SK-N-MC (cell line): ENCODE measurements at regions not wholly inside any gene's neighbourhood (a gene's known extent, or its start where the extent isn't known, plus 50 kb on each side); places are given as distances from the start of the nearest gene placed in this dataset.

Experiments
- DNase-seq: peaks from one replicate; pipeline ENCODE4 v3.0.0-alpha.2; 2011; ENCODE audit warnings: low read depth, low spot score
- H3K27ac ChIP-seq: fragments of 200-600 bp; sonication (generic); 2 replicates; pipeline ENCODE4 v1.5.1; 2016; ENCODE audit warnings: mixed run types
- H3K36me3 ChIP-seq: fragments of 200-600 bp; sonication (generic); 2 replicates; pipeline ENCODE4 v1.6.1; 2017; ENCODE audit warnings: antibody characterized with exemption, low read length, mixed read lengths; ENCODE audit not compliant: insufficient read depth
- H3K4me3 ChIP-seq: fragments of 200-600 bp; sonication (generic); 2 replicates; pipeline ENCODE4 v1.5.1; 2016
- H3K9ac ChIP-seq: fragments of 200-600 bp; sonication (generic); 2 replicates; pipeline ENCODE4 v1.8.0; 2017; ENCODE audit warnings: mixed run types, mixed read lengths; ENCODE audit not compliant: insufficient read length
- H3K9me3 ChIP-seq: fragments of 200-600 bp; sonication (generic); 2 replicates; pipeline ENCODE4 v1.6.1; 2017; ENCODE audit warnings: low read depth, mild to moderate bottlenecking, antibody characterized with exemption, low read length, moderate library complexity, mixed read lengths
- EZH2 ChIP-seq: fragments of 200-600 bp; sonication (generic); IDR thresholded peaks from one replicate; pipeline ENCODE4 v1.6.1; 2017; ENCODE audit warnings: antibody characterized with exemption
- FOXP2 ChIP-seq: optimal IDR thresholded peaks from 2 replicates; pipeline ENCODE3; 2011; ENCODE audit warnings: mild to moderate bottlenecking, moderate library complexity; ENCODE audit not compliant: insufficient read depth; ENCODE audit errors: extremely low read length, control extremely low read depth
- POLR2AphosphoS5 ChIP-seq: IDR thresholded peaks from 2 replicates; pipeline ENCODE4 v1.6.1; 2012; ENCODE audit warnings: mild to moderate bottlenecking, low read depth, low read length, borderline replicate concordance

GRCh38 chr3:73234354-73235014 lies 173.0 kb downstream of the EBLN2 start:
- H3K9ac ChIP-seq: no peak overlapping the region
- TF ChIP-seq FOXP2: no peak
- no peak for TF ChIP-seq POLR2AphosphoS5

GRCh38 chr3:73235768-73236167 lies 174.3 kb downstream of the EBLN2 start:
- no peak for TF ChIP-seq EZH2
- TF ChIP-seq POLR2AphosphoS5: no peak
- TF ChIP-seq FOXP2: no peak
- no peak overlapping the region for H3K9ac ChIP-seq
- no peak overlapping the region for H3K27ac ChIP-seq
- H3K36me3 ChIP-seq: no peaks in the 10 kb centered on the region
- H3K4me3 ChIP-seq: no peak overlapping the region
- DNase-seq: no peak
- H3K9me3 ChIP-seq: no peaks in the 10 kb centered on the region

More at GRCh38 chr3:73234354-73235014, 173.0 kb downstream of the EBLN2 start:
- DNase-seq: no peak
- Histone ChIP-seq H3K4me3 (no peak overlapping the region), H3K36me3 (no peaks in the 10 kb centered on the region), H3K9me3 (no peaks in the 10 kb centered on the region), H3K27ac (no peak overlapping the region)

- no peak for DNase-seq
- no peaks in the 10 kb centered on the region for H3K36me3 ChIP-seq
- H3K9ac ChIP-seq: no peak overlapping the region
- no peaks in the 10 kb centered on the region for H3K9me3 ChIP-seq
- H3K27ac ChIP-seq: no peak overlapping the region
- no peak overlapping the region for H3K4me3 ChIP-seq
- TF ChIP-seq FOXP2 (no peak), EZH2 (no peak), POLR2AphosphoS5 (no peak)
These were observed 175.4 kb downstream of the EBLN2 start for GRCh38 chr3:73236867-73237266.

GRCh38 chr3:73243740-73244139 lies 182.3 kb downstream of the EBLN2 start:
- no peak for DNase-seq
- TF ChIP-seq EZH2 (no peak), POLR2AphosphoS5 (no peak), FOXP2 (no peak)
- no peak overlapping the region for H3K9ac ChIP-seq
- no peak overlapping the region for H3K4me3 ChIP-seq
- no peaks in the 10 kb centered on the region for H3K36me3 ChIP-seq
- no peaks in the 10 kb centered on the region for H3K9me3 ChIP-seq
- H3K27ac ChIP-seq: no peak overlapping the region

- no peak overlapping the region for H3K27ac ChIP-seq
- H3K36me3 ChIP-seq: no peaks in the 10 kb centered on the region
- no peaks in the 10 kb centered on the region for H3K9me3 ChIP-seq
- DNase-seq: no peak
- H3K9ac ChIP-seq: no peak overlapping the region
- H3K4me3 ChIP-seq: no peak overlapping the region
- TF ChIP-seq EZH2: no peak
- TF ChIP-seq POLR2AphosphoS5: no peak
- no peak for TF ChIP-seq FOXP2
These were observed 184.0 kb downstream of the EBLN2 start for GRCh38 chr3:73245459-73245858.

GRCh38 chr3:73249047-73249446 lies 187.6 kb downstream of the EBLN2 start:
- Histone ChIP-seq H3K4me3 (no peak overlapping the region), H3K27ac (no peak overlapping the region), H3K9me3 (no peaks in the 10 kb centered on the region), H3K9ac (no peak overlapping the region), H3K36me3 (no peaks in the 10 kb centered on the region)
- no peak for TF ChIP-seq FOXP2
- TF ChIP-seq EZH2: no peak
- no peak for TF ChIP-seq POLR2AphosphoS5
- DNase-seq: no peak

GRCh38 chr3:73254062-73254461 lies 192.6 kb downstream of the EBLN2 start:
- no peak overlapping the region for H3K4me3 ChIP-seq
- TF ChIP-seq POLR2AphosphoS5 (no peak), EZH2 (no peak), FOXP2 (no peak)
- DNase-seq: no peak
- H3K9ac ChIP-seq: no peak overlapping the region
- H3K36me3 ChIP-seq: no peaks in the 10 kb centered on the region
- no peak overlapping the region for H3K27ac ChIP-seq
- H3K9me3 ChIP-seq: no peaks in the 10 kb centered on the region

- no peak for DNase-seq
- H3K36me3 ChIP-seq: no peaks in the 10 kb centered on the region
- H3K9ac ChIP-seq: no peak overlapping the region
- H3K9me3 ChIP-seq: no peaks in the 10 kb centered on the region
- H3K27ac ChIP-seq: no peak overlapping the region
- TF ChIP-seq POLR2AphosphoS5 (no peak), EZH2 (no peak), FOXP2 (no peak)
- H3K4me3 ChIP-seq: no peak overlapping the region
These were observed 194.2 kb downstream of the EBLN2 start for GRCh38 chr3:73255609-73256029.

- Histone ChIP-seq H3K9me3 (no peaks in the 10 kb centered on the region), H3K9ac (no peak overlapping the region), H3K36me3 (no peaks in the 10 kb centered on the region), H3K27ac (no peak overlapping the region), H3K4me3 (no peak overlapping the region)
- DNase-seq: no peak
- TF ChIP-seq EZH2: no peak
- no peak for TF ChIP-seq POLR2AphosphoS5
- no peak for TF ChIP-seq FOXP2
These were observed 195.7 kb downstream of the EBLN2 start for GRCh38 chr3:73257186-73257585.
